Uterus (tissue), 2 donors: ENCODE measurements at regions not wholly inside any gene's neighbourhood (a gene's known extent, or its start where the extent isn't known, plus 50 kb on each side); places are given as distances from the start of the nearest gene placed in this dataset.

ENCODE experiments used
- CTCF ChIP-seq, 4 experiments: fragments of 200-600 bp in 2 of 4; fragments of 450-650 bp in 2 of 4; sonication (generic) in 2 of 4; IDR thresholded peaks; one replicate each; pipeline ENCODE4 v1.5.1; 2016 to 2019; ENCODE audit warnings: antibody characterized with exemption in 4 of 4, mild to moderate bottlenecking in 2 of 4, moderate library complexity in 1 of 4
- POLR2A ChIP-seq, 2 donors: fragments of 450-650 bp; IDR thresholded peaks; one replicate each; pipeline ENCODE4 v1.6.1; 2016; ENCODE audit warnings: antibody characterized with exemption in 2 of 2, mild to moderate bottlenecking in 1 of 2, moderate library complexity in 1 of 2

- TF ChIP-seq CTCF (IDR thresholded peaks at IDR 0.05) (no peak), POLR2A (IDR thresholded peaks at IDR 0.05) (no peak)
Measured at GRCh38 chr5:118692811-118693342, 295.5 kb downstream of the DTWD2 start.
